Spinal cord (tissue), 9 donors: ENCODE measurements at regions not wholly inside any gene's neighbourhood (a gene's known extent, or its start where the extent isn't known, plus 50 kb on each side); places are given as distances from the start of the nearest gene placed in this dataset.
"Not testable (repeated sequence)": the region's sequence is repeated elsewhere in the genome, so short reads cannot be mapped to it uniquely, and the experiment has no call there.

Experiments
- DNase-seq, 6 donors: peaks; one replicate each; pipeline versions ENCODE4 v3.0.0 to v3.0.0-alpha.2; 2013 to 2015; ENCODE audit warnings: low spot score in 6 of 6, low read depth in 4 of 6
- H3K27ac ChIP-seq: one replicate; pipeline ENCODE4 v1.5.1; 2013; ENCODE audit warnings: low read depth, low read length, control low read depth
- H3K27me3 ChIP-seq: one replicate; pipeline ENCODE4 v1.6.1; 2013; ENCODE audit warnings: low read length; ENCODE audit not compliant: control insufficient read depth, insufficient read depth
- H3K36me3 ChIP-seq: one replicate; pipeline ENCODE4 v1.6.1; 2013; ENCODE audit warnings: low read length; ENCODE audit not compliant: control insufficient read depth, insufficient read depth
- H3K4me1 ChIP-seq: one replicate; pipeline ENCODE4 v1.6.1; 2013; ENCODE audit warnings: low read length; ENCODE audit not compliant: control insufficient read depth, insufficient read depth
- H3K4me3 ChIP-seq: one replicate; pipeline ENCODE4 v1.5.1; 2013; ENCODE audit warnings: low read depth, low read length, control low read depth
- H3K9me3 ChIP-seq: one replicate; pipeline ENCODE4 v1.6.1; 2013; ENCODE audit warnings: low read length; ENCODE audit not compliant: control insufficient read depth, insufficient read depth
- WGBS: methylation state at CpG from one replicate; pipeline ENCODE4 v1.1.5; 2013; ENCODE audit warnings: missing lambda C conversion rate; ENCODE audit not compliant: insufficient coverage; 5-methylcytosine and 5-hydroxymethylcytosine counted together
- donor health status: healthy.

GRCh38 chr9:95719354-95719753 lies 156.1 kb upstream of the ERCC6L2 start:
- Histone ChIP-seq H3K4me3 (no peak overlapping the region), H3K4me1 (peaks cover 3% of the 10 kb centered on the region), H3K27ac (no peak overlapping the region), H3K27me3 (no peaks in the 10 kb centered on the region), H3K9me3 (no peaks in the 10 kb centered on the region), H3K36me3 (no peaks in the 10 kb centered on the region)
- 90% methylated on average over 7 of the region's 8 CpGs for WGBS
- DNase-seq: no peak

- H3K9me3 ChIP-seq: no peaks in the 10 kb centered on the region
- H3K4me3 ChIP-seq: no peak overlapping the region
- DNase-seq: no peak
- H3K4me1 ChIP-seq: peaks cover 3% of the 10 kb centered on the region
- no peaks in the 10 kb centered on the region for H3K36me3 ChIP-seq
- no peaks in the 10 kb centered on the region for H3K27me3 ChIP-seq
- H3K27ac ChIP-seq: no peak overlapping the region
Observed at GRCh38 chr9:95718263-95718662, 157.2 kb upstream of the ERCC6L2 start.

- DNase-seq: no peak
- no peaks in the 10 kb centered on the region for H3K9me3 ChIP-seq
- H3K27ac ChIP-seq: no peak overlapping the region
- H3K4me3 ChIP-seq: no peak overlapping the region
- H3K27me3 ChIP-seq: no peaks in the 10 kb centered on the region
- WGBS: 91% methylated on average over 3 of the region's 3 CpGs
- H3K4me1 ChIP-seq: peaks cover 3% of the 10 kb centered on the region
- no peaks in the 10 kb centered on the region for H3K36me3 ChIP-seq
Observed at GRCh38 chr9:95715868-95716435, 159.5 kb upstream of the ERCC6L2 start.

GRCh38 chr9:95710446-95710845 lies 165.0 kb upstream of the ERCC6L2 start:
- H3K36me3 ChIP-seq: no peaks in the 10 kb centered on the region
- peaks cover 2% of the 10 kb centered on the region for H3K4me1 ChIP-seq
- no peaks in the 10 kb centered on the region for H3K9me3 ChIP-seq
- DNase-seq: no peak
- no peaks in the 10 kb centered on the region for H3K27me3 ChIP-seq
- H3K27ac ChIP-seq: no peak overlapping the region
- H3K4me3 ChIP-seq: no peak overlapping the region
- 93% methylated on average over 7 of the region's 8 CpGs for WGBS

- Histone ChIP-seq H3K4me3 (no peak overlapping the region), H3K9me3 (no peaks in the 10 kb centered on the region), H3K36me3 (no peaks in the 10 kb centered on the region), H3K4me1 (no peaks in the 10 kb centered on the region), H3K27me3 (no peaks in the 10 kb centered on the region), H3K27ac (no peak overlapping the region)
- no peak for DNase-seq
- no CpG with 5 or more reads among the region's 1 CpG for WGBS
Observed at GRCh38 chr9:95696701-95697100, 178.8 kb upstream of the ERCC6L2 start.

- Histone ChIP-seq H3K27ac (no peak overlapping the region), H3K9me3 (no peaks in the 10 kb centered on the region), H3K36me3 (no peaks in the 10 kb centered on the region), H3K27me3 (no peaks in the 10 kb centered on the region), H3K4me3 (no peak overlapping the region), H3K4me1 (peaks cover 5% of the 10 kb centered on the region)
- WGBS: 84% methylated on average over 2 of the region's 4 CpGs
- no peak for DNase-seq
Observed at GRCh38 chr9:95691435-95691834, 174.7 kb upstream of the PTCH1 start.

GRCh38 chr9:95689669-95690068 lies 172.9 kb upstream of the PTCH1 start:
- no peak for DNase-seq
- H3K27me3 ChIP-seq: no peaks in the 10 kb centered on the region
- no peaks in the 10 kb centered on the region for H3K9me3 ChIP-seq
- no peak overlapping the region for H3K4me3 ChIP-seq
- H3K4me1 ChIP-seq: peaks cover 5% of the 10 kb centered on the region
- no peak overlapping the region for H3K27ac ChIP-seq
- H3K36me3 ChIP-seq: no peaks in the 10 kb centered on the region
- WGBS: 89% methylated on average over 1 of the region's 2 CpGs

GRCh38 chr9:95684516-95684915 lies 167.7 kb upstream of the PTCH1 start:
- WGBS: 100% methylated on average over 1 of the region's 2 CpGs
- H3K27me3 ChIP-seq: no peaks in the 10 kb centered on the region
- no peaks in the 10 kb centered on the region for H3K9me3 ChIP-seq
- no peaks in the 10 kb centered on the region for H3K36me3 ChIP-seq
- H3K4me1 ChIP-seq: no peaks in the 10 kb centered on the region
- H3K27ac ChIP-seq: no peak overlapping the region
- DNase-seq: no peak
- no peak overlapping the region for H3K4me3 ChIP-seq

- H3K9me3 ChIP-seq, H3K4me1 ChIP-seq, H3K36me3 ChIP-seq, H3K27ac ChIP-seq, H3K27me3 ChIP-seq, H3K4me3 ChIP-seq, DNase-seq: not testable (repeated sequence)
- 91% methylated on average over 26 of the region's 26 CpGs for whole genome bisulfite sequencing
Observed at GRCh38 chr9:95680306-95680705, 163.5 kb upstream of the PTCH1 start.

- Histone ChIP-seq H3K9me3 (peaks cover 5% of the 10 kb centered on the region), H3K36me3 (no peaks in the 10 kb centered on the region), H3K4me3 (no peak overlapping the region), H3K27ac (no peak overlapping the region), H3K4me1 (no peaks in the 10 kb centered on the region), H3K27me3 (no peaks in the 10 kb centered on the region)
- 100% methylated on average over 5 of the region's 8 CpGs for WGBS
- no peak for DNase-seq
Observed at GRCh38 chr9:95679874-95680273, 163.1 kb upstream of the PTCH1 start.
